KMS-11 (cell line): ENCODE measurements at regions not wholly inside any gene's neighbourhood (a gene's known extent, or its start where the extent isn't known, plus 50 kb on each side); places are given as distances from the start of the nearest gene placed in this dataset.

Source experiments
- H2AFZ ChIP-seq: fragments of 200-600 bp; sonication (generic); 2 replicates; pipeline ENCODE4 v1.6.1; 2016; ENCODE audit warnings: antibody characterized with exemption, mixed run types, low read depth
- H3K27ac ChIP-seq: fragments of 200-600 bp; sonication (generic); 2 replicates; pipeline ENCODE4 v1.6.1; 2016; ENCODE audit warnings: mild to moderate bottlenecking, mixed run types
- H3K27me3 ChIP-seq: fragments of 200-600 bp; sonication (generic); 2 replicates; pipeline ENCODE4 v1.6.1; 2017; ENCODE audit warnings: mild to moderate bottlenecking, low read depth, mixed run types, moderate library complexity; ENCODE audit not compliant: insufficient read depth
- H3K36me3 ChIP-seq: fragments of 200-600 bp; sonication (generic); 2 replicates; pipeline ENCODE4 v1.6.1; 2017; ENCODE audit warnings: mild to moderate bottlenecking, mixed run types; ENCODE audit not compliant: insufficient read depth
- H3K4me1 ChIP-seq: fragments of 200-600 bp; sonication (generic); 2 replicates; pipeline ENCODE4 v1.6.1; 2016; ENCODE audit warnings: mild to moderate bottlenecking, low read depth, mixed run types; ENCODE audit not compliant: poor library complexity, severe bottlenecking
- H3K4me2 ChIP-seq: fragments of 200-600 bp; sonication (generic); 2 replicates; pipeline ENCODE4 v1.7.0; 2016; ENCODE audit warnings: mild to moderate bottlenecking, mixed run types
- H3K4me3 ChIP-seq: fragments of 200-600 bp; sonication (generic); IDR thresholded peaks from 2 replicates; pipeline ENCODE4 v1.6.1; 2017; ENCODE audit warnings: low read depth, low read length, mixed read lengths; ENCODE audit not compliant: insufficient read depth
- H3K79me2 ChIP-seq: fragments of 200-600 bp; sonication (generic); 2 replicates; pipeline ENCODE4 v1.6.1; 2016; ENCODE audit warnings: low read depth, mixed run types; ENCODE audit not compliant: insufficient read depth
- H3K9ac ChIP-seq: fragments of 200-600 bp; sonication (generic); 2 replicates; pipeline ENCODE4 v1.6.1; 2016; ENCODE audit warnings: mild to moderate bottlenecking, mixed run types
- H4K20me1 ChIP-seq: fragments of 200-600 bp; sonication (generic); 2 replicates; pipeline ENCODE4 v1.6.1; 2016; ENCODE audit warnings: mild to moderate bottlenecking, mixed run types; ENCODE audit not compliant: insufficient read depth
- CTCF ChIP-seq: fragments of 200-600 bp; sonication (generic); conservative IDR thresholded peaks from 2 replicates; pipeline ENCODE4 v1.6.1; 2017; ENCODE audit warnings: low read depth, mild to moderate bottlenecking, antibody characterized with exemption, low read length, moderate library complexity, mixed read lengths

GRCh38 chr17:51455211-51455610, 194.9 kb downstream of the UTP18 start:
- no peak overlapping the region for H3K27ac ChIP-seq
- H4K20me1 ChIP-seq = no peaks in the 10 kb centered on the region
- H2AFZ ChIP-seq = no peak overlapping the region
- H3K4me3 ChIP-seq = no peak overlapping the region
- no peak overlapping the region for H3K4me2 ChIP-seq
- H3K9ac ChIP-seq = no peak overlapping the region
- no peaks in the 10 kb centered on the region for H3K36me3 ChIP-seq
- no peaks in the 10 kb centered on the region for H3K27me3 ChIP-seq
- no peaks in the 10 kb centered on the region for H3K79me2 ChIP-seq
- no peaks in the 10 kb centered on the region for H3K4me1 ChIP-seq
- TF ChIP-seq CTCF = no peak

GRCh38 chr17:51455931-51456330, 195.6 kb downstream of the UTP18 start:
- Histone ChIP-seq H3K27me3 (no peaks in the 10 kb centered on the region), H3K9ac (no peak overlapping the region), H3K4me2 (no peak overlapping the region), H3K4me3 (no peak overlapping the region), H3K79me2 (no peaks in the 10 kb centered on the region), H4K20me1 (no peaks in the 10 kb centered on the region), H2AFZ (no peak overlapping the region), H3K4me1 (no peaks in the 10 kb centered on the region), H3K27ac (no peak overlapping the region), H3K36me3 (no peaks in the 10 kb centered on the region)
- no peak for TF ChIP-seq CTCF

GRCh38 chr17:51456942-51457341, 196.6 kb downstream of the UTP18 start:
- Histone ChIP-seq H3K4me2 (no peak overlapping the region), H3K79me2 (no peaks in the 10 kb centered on the region), H3K9ac (no peak overlapping the region), H2AFZ (no peak overlapping the region), H3K4me1 (no peaks in the 10 kb centered on the region), H3K27ac (no peak overlapping the region), H3K4me3 (no peak overlapping the region), H3K36me3 (no peaks in the 10 kb centered on the region), H4K20me1 (no peaks in the 10 kb centered on the region), H3K27me3 (no peaks in the 10 kb centered on the region)
- no peak for TF ChIP-seq CTCF

- H4K20me1 ChIP-seq = no peaks in the 10 kb centered on the region
- no peak overlapping the region for H3K4me2 ChIP-seq
- H3K79me2 ChIP-seq = no peaks in the 10 kb centered on the region
- TF ChIP-seq CTCF = peak; percentile 85
- H3K27me3 ChIP-seq = no peaks in the 10 kb centered on the region
- H3K27ac ChIP-seq = no peak overlapping the region
- H3K36me3 ChIP-seq = no peaks in the 10 kb centered on the region
- H3K9ac ChIP-seq = no peak overlapping the region
- peak overlapping the region; percentile 28; the same call in 1 of the 2 replicates for H2AFZ ChIP-seq
- H3K4me3 ChIP-seq = no peak overlapping the region
- H3K4me1 ChIP-seq = no peaks in the 10 kb centered on the region
Observed at GRCh38 chr17:51461578-51462004, 201.2 kb downstream of the UTP18 start.
